Kidney (tissue), 13 donors: ENCODE measurements at regions not wholly inside any gene's neighbourhood (a gene's known extent, or its start where the extent isn't known, plus 50 kb on each side); places are given as distances from the start of the nearest gene placed in this dataset.
A peak's percentile ranks its signal among the peaks of the same experiment; 100 is the strongest.

Experiments used
- DNase-seq, 5 donors: peaks; one replicate each; pipeline ENCODE4 v3.0.0-alpha.2; 2013 to 2020
- FAIRE-seq: peaks from 2 replicates; lab custom pipeline; 2012; peaks lifted over from hg19 to GRCh38; lab: Jason Lieb, UNC
- H3K27ac ChIP-seq, 2 donors: one replicate each; pipeline ENCODE4 v1.7.0; 2013; ENCODE audit warnings: low read depth in 2 of 2, low read length in 2 of 2, inconsistent platforms in 1 of 2
- H3K27me3 ChIP-seq: one replicate; pipeline ENCODE4 v1.7.1; 2013; ENCODE audit warnings: low read length, inconsistent platforms; ENCODE audit not compliant: control insufficient read depth, insufficient read depth
- H3K36me3 ChIP-seq, 3 donors: one replicate each; pipeline versions ENCODE4 v1.7.0 to v1.7.1; 2013; ENCODE audit warnings: low read length in 3 of 3, control low read depth in 1 of 3, inconsistent platforms in 1 of 3; ENCODE audit not compliant: insufficient read depth in 3 of 3, control insufficient read depth in 2 of 3
- H3K4me1 ChIP-seq, 3 donors: one replicate each; pipeline versions ENCODE4 v1.7.0 to v1.7.1; 2013; ENCODE audit warnings: low read length in 3 of 3, inconsistent platforms in 1 of 3, low read depth in 1 of 3; ENCODE audit not compliant: control insufficient read depth in 2 of 3, insufficient read depth in 2 of 3
- H3K4me3 ChIP-seq, 3 donors: one replicate each; pipeline versions ENCODE4 v1.7.0 to v1.8.1; 2013; ENCODE audit warnings: low read length in 3 of 3, control low read depth in 1 of 3, inconsistent platforms in 1 of 3
- H3K9ac ChIP-seq, 3 donors: one replicate each; pipeline versions ENCODE4 v1.7.0 to v1.7.1; 2013; ENCODE audit warnings: low read length in 3 of 3, control low read depth in 1 of 3, inconsistent platforms in 1 of 3
- H3K9me3 ChIP-seq, 3 donors: one replicate each; pipeline versions ENCODE4 v1.7.0 to v1.7.1; 2013; ENCODE audit warnings: low read length in 3 of 3, control low read depth in 1 of 3, inconsistent platforms in 1 of 3; ENCODE audit not compliant: control insufficient read depth in 2 of 3, insufficient read depth in 1 of 3
- CTCF ChIP-seq: IDR thresholded peaks from 3 replicates; pipeline ENCODE4 v1.5.1; 2012; ENCODE audit warnings: mild to moderate bottlenecking, moderate library complexity, borderline replicate concordance; ENCODE audit not compliant: insufficient read depth; ENCODE audit errors: extremely low read depth
- intact Hi-C: fragments of 100-400 bp; cut with DNase I; formaldehyde crosslinking; loops from one replicate; pipeline ENCODE4 v1.11.1; 2022
- donor health status: control.
- donor health status: control.
- donor health status: control.
- donor health status: control.
- donor health status: control.
- donor health status: DM: yes; HTN: yes; CAD: no.
- donor health status: Normal renal cell carcinoma (clear cell type).

DNA sequence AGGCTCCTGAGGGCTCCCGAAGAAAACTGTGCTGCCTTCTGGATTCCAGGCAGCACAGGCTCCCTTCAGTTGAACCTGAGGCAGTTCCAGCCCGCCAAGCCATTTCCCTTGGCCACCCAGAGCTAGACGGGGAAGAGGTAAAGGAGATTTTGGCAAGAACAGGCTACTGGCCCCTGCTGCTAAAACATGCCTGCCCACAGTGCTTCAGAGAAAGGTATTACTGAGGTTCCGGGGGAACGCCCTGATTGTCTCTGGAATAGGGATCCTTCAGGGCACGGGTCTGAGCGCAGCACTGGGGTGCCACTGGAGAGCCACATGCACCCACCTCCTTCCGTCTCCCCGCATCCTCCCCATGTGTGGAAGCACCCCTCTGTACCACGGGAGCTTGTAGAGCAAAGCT lies 247.4 kb downstream of the BAMBI start:
- Histone ChIP-seq H3K27ac (no peak overlapping the region), H3K4me3 (no peak overlapping the region), H3K36me3 (no peaks in the 10 kb centered on the region), H3K4me1 (no peaks in the 10 kb centered on the region), H3K9ac (no peak overlapping the region), H3K9me3 (peaks cover 0 to 2% (median 0%) of the 10 kb centered on the region in 3 donors), H3K27me3 (no peaks in the 10 kb centered on the region)
- no peak for FAIRE-seq
- TF ChIP-seq CTCF = no peak
- intact Hi-C loops = no loop called here
- no peak for DNase-seq

- Histone ChIP-seq H3K27ac (no peak overlapping the region), H3K4me1 (no peaks in the 10 kb centered on the region), H3K36me3 (no peaks in the 10 kb centered on the region), H3K4me3 (no peak overlapping the region), H3K27me3 (no peaks in the 10 kb centered on the region), H3K9ac (no peak overlapping the region), H3K9me3 (peaks cover 0 to 4% (median 0%) of the 10 kb centered on the region in 3 donors)
- intact Hi-C loops = no loop called here
- FAIRE-seq = no peak
- DNase-seq = peak; percentile 63 to 79 (median 75)
- TF ChIP-seq CTCF = no peak
Observed at GRCh38 chr10:28925121-28925663, 247.9 kb downstream of the BAMBI start.

DNA sequence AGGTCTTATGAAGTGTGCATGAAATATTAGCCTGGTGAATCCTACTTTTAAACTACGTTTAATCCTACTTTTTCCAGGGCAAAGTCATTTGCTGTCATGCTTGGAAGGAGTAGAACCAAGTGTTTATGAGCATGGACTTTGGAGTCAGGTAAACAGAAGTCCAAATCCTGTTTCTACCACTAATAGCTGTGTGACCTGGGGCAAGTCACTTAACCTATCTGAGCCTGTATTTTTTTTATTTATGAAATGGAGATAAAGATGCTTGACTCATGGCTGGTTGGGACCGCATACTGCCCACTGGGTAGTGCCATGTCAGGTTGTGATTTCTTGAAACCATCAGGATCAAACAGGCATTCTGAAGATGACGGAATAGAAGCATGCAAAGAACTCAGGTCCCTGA lies 249.6 kb downstream of the BAMBI start:
- Histone ChIP-seq H3K4me1 (no peaks in the 10 kb centered on the region), H3K4me3 (no peak overlapping the region), H3K27ac (no peak overlapping the region), H3K9me3 (peaks cover 0 to 4% (median 0%) of the 10 kb centered on the region in 3 donors), H3K36me3 (no peaks in the 10 kb centered on the region), H3K27me3 (no peaks in the 10 kb centered on the region), H3K9ac (no peak overlapping the region)
- intact Hi-C loops = no loop called here
- TF ChIP-seq CTCF = no peak
- FAIRE-seq (no peak), DNase-seq (no peak)

- no peak for TF ChIP-seq CTCF
- H3K27ac ChIP-seq = no peak overlapping the region
- no peaks in the 10 kb centered on the region for H3K27me3 ChIP-seq
- FAIRE-seq (no peak), DNase-seq (no peak)
- H3K9ac ChIP-seq = no peak overlapping the region
- H3K4me1 ChIP-seq = no peaks in the 10 kb centered on the region
- no peak overlapping the region for H3K4me3 ChIP-seq
- H3K36me3 ChIP-seq = no peaks in the 10 kb centered on the region
- peaks cover 0 to 4% (median 0%) of the 10 kb centered on the region in 3 donors for H3K9me3 ChIP-seq
- intact Hi-C loops = no loop called here
Observed at GRCh38 chr10:28928484-28928883, 251.2 kb downstream of the BAMBI start.
